ACC112 (cell line): ENCODE measurements at regions not wholly inside any gene's neighbourhood (a gene's known extent, or its start where the extent isn't known, plus 50 kb on each side); places are given as distances from the start of the nearest gene placed in this dataset.
A peak's percentile ranks its signal among the peaks of the same experiment; 100 is the strongest.
"Not testable (repeated sequence)": the region's sequence is repeated elsewhere in the genome, so short reads cannot be mapped to it uniquely, and the experiment has no call there.

Source experiments
- H2AFZ ChIP-seq: fragments of 200-600 bp; sonication (generic); one replicate; pipeline ENCODE4 v1.6.0; 2017; ENCODE audit warnings: antibody characterized with exemption, low read length; ENCODE audit not compliant: unreplicated experiment
- H3K27ac ChIP-seq: fragments of 200-600 bp; sonication (generic); 2 replicates; pipeline ENCODE4 v1.5.1; 2014; ENCODE audit warnings: low read depth, mild to moderate bottlenecking, antibody characterized with exemption, low read length, moderate library complexity
- H3K27me3 ChIP-seq: fragments of 200-600 bp; sonication (generic); 2 replicates; pipeline ENCODE4 v1.6.1; 2014; ENCODE audit warnings: mild to moderate bottlenecking, antibody characterized with exemption, low read length, moderate library complexity, mixed read lengths; ENCODE audit not compliant: insufficient read depth
- H3K36me3 ChIP-seq: fragments of 200-600 bp; sonication (generic); 2 replicates; pipeline ENCODE4 v1.6.1; 2016; ENCODE audit warnings: mild to moderate bottlenecking, antibody characterized with exemption, low read length, moderate library complexity, mixed read lengths; ENCODE audit not compliant: insufficient read depth
- H3K4me1 ChIP-seq: fragments of 200-600 bp; sonication (generic); one replicate; pipeline ENCODE4 v1.6.1; 2016; ENCODE audit warnings: low read length, mixed read lengths; ENCODE audit not compliant: insufficient read depth, unreplicated experiment, control insufficient read depth
- H3K4me3 ChIP-seq: fragments of 200-600 bp; sonication (generic); 2 replicates; pipeline ENCODE4 v1.5.1; 2014; ENCODE audit warnings: mild to moderate bottlenecking, low read depth, low read length
- H3K79me2 ChIP-seq: fragments of 200-600 bp; sonication (generic); one replicate; pipeline ENCODE4 v1.6.0; 2016; ENCODE audit warnings: low read length; ENCODE audit not compliant: control insufficient read depth, unreplicated experiment, insufficient read depth

GRCh38 chr9:78144008-78144381 lies 91.9 kb upstream of the CEP78 start:
- Histone ChIP-seq H3K27me3 (no peaks in the 10 kb centered on the region), H3K4me1 (no peaks in the 10 kb centered on the region), H3K4me3 (no peak overlapping the region), H2AFZ (no peak overlapping the region), H3K79me2 (no peaks in the 10 kb centered on the region), H3K27ac (no peak overlapping the region), H3K36me3 (no peaks in the 10 kb centered on the region)

GRCh38 chr9:78143281-78144007 lies 92.4 kb upstream of the CEP78 start:
- Histone ChIP-seq H2AFZ (no peak overlapping the region), H3K4me3 (no peak overlapping the region), H3K4me1 (no peaks in the 10 kb centered on the region), H3K79me2 (no peaks in the 10 kb centered on the region), H3K27ac (no peak overlapping the region), H3K36me3 (no peaks in the 10 kb centered on the region), H3K27me3 (no peaks in the 10 kb centered on the region)

GRCh38 chr9:78142264-78142663 lies 93.6 kb upstream of the CEP78 start:
- H3K36me3 ChIP-seq, H2AFZ ChIP-seq, H3K79me2 ChIP-seq, H3K4me1 ChIP-seq, H3K4me3 ChIP-seq, H3K27me3 ChIP-seq, H3K27ac ChIP-seq: not testable (repeated sequence)

GRCh38 chr9:78133751-78134150 lies 102.1 kb upstream of the CEP78 start:
- H3K27ac ChIP-seq = no peak overlapping the region
- H2AFZ ChIP-seq = no peak overlapping the region
- H3K36me3 ChIP-seq = no peaks in the 10 kb centered on the region
- H3K4me1 ChIP-seq = peaks cover 23% of the 10 kb centered on the region
- no peaks in the 10 kb centered on the region for H3K79me2 ChIP-seq
- no peaks in the 10 kb centered on the region for H3K27me3 ChIP-seq
- no peak overlapping the region for H3K4me3 ChIP-seq

- peaks cover 23% of the 10 kb centered on the region for H3K4me1 ChIP-seq
- H3K4me3 ChIP-seq = peak overlapping the region; percentile 55
- H2AFZ ChIP-seq = peak overlapping the region; percentile 84
- no peaks in the 10 kb centered on the region for H3K27me3 ChIP-seq
- H3K79me2 ChIP-seq = no peaks in the 10 kb centered on the region
- H3K27ac ChIP-seq = no peak overlapping the region
- no peaks in the 10 kb centered on the region for H3K36me3 ChIP-seq
These were observed 101.1 kb upstream of the GNAQ start for GRCh38 chr9:78132701-78133058.

- peak overlapping the region; percentile 55 for H3K4me3 ChIP-seq
- H3K27ac ChIP-seq = no peak overlapping the region
These were observed 100.5 kb upstream of the GNAQ start for GRCh38 chr9:78131969-78132700.

GRCh38 chr9:78130853-78131252 lies 99.2 kb upstream of the GNAQ start:
- no peak overlapping the region for H3K27ac ChIP-seq
- no peaks in the 10 kb centered on the region for H3K36me3 ChIP-seq
- no peak overlapping the region for H3K4me3 ChIP-seq
- H2AFZ ChIP-seq = no peak overlapping the region
- peaks cover 23% of the 10 kb centered on the region for H3K4me1 ChIP-seq
- H3K27me3 ChIP-seq = no peaks in the 10 kb centered on the region
- H3K79me2 ChIP-seq = no peaks in the 10 kb centered on the region

More at GRCh38 chr9:78131969-78132700, 100.5 kb upstream of the GNAQ start:
- peaks cover 23% of the 10 kb centered on the region for H3K4me1 ChIP-seq
- H3K79me2 ChIP-seq = no peaks in the 10 kb centered on the region
- H2AFZ ChIP-seq = peak overlapping the region; percentile 84
- no peaks in the 10 kb centered on the region for H3K36me3 ChIP-seq
- no peaks in the 10 kb centered on the region for H3K27me3 ChIP-seq

GRCh38 chr9:78130004-78130403 lies 98.4 kb upstream of the GNAQ start:
- peak overlapping the region; percentile 36 for H2AFZ ChIP-seq
- H3K27ac ChIP-seq = no peak overlapping the region
- no peaks in the 10 kb centered on the region for H3K79me2 ChIP-seq
- H3K4me1 ChIP-seq = peaks cover 23% of the 10 kb centered on the region
- no peaks in the 10 kb centered on the region for H3K36me3 ChIP-seq
- H3K4me3 ChIP-seq = no peak overlapping the region
- H3K27me3 ChIP-seq = no peaks in the 10 kb centered on the region

GRCh38 chr9:78127279-78128225 lies 95.9 kb upstream of the GNAQ start:
- no peak overlapping the region for H2AFZ ChIP-seq
- H3K27me3 ChIP-seq = no peaks in the 10 kb centered on the region
- H3K36me3 ChIP-seq = no peaks in the 10 kb centered on the region
- peaks cover 15% of the 10 kb centered on the region for H3K4me1 ChIP-seq
- no peak overlapping the region for H3K4me3 ChIP-seq
- H3K27ac ChIP-seq = no peak overlapping the region
- no peaks in the 10 kb centered on the region for H3K79me2 ChIP-seq

- Histone ChIP-seq H3K4me1 (no peaks in the 10 kb centered on the region), H3K27ac (no peak overlapping the region), H2AFZ (no peak overlapping the region), H3K27me3 (no peaks in the 10 kb centered on the region), H3K4me3 (no peak overlapping the region), H3K36me3 (no peaks in the 10 kb centered on the region), H3K79me2 (no peaks in the 10 kb centered on the region)
These were observed 92.2 kb upstream of the GNAQ start for GRCh38 chr9:78123808-78124207.
